Hematopoietic multipotent progenitor cell treated with erythropoietin and hydrocortisone succinate and interleukin-3 and kit ligand, for 15 days (in vitro differentiated cells): ENCODE measurements at regions not wholly inside any gene's neighbourhood (a gene's known extent, or its start where the extent isn't known, plus 50 kb on each side); places are given as distances from the start of the nearest gene placed in this dataset.
A peak's percentile ranks its signal among the peaks of the same experiment; 100 is the strongest.

Experiments
- DNase-seq: peaks from one replicate; pipeline ENCODE4 v3.0.0-alpha.2; 2015; ENCODE audit warnings: low spot score

- DNase-seq: no peak
Measured at GRCh38 chr11:116505298-116506262, 267.2 kb downstream of the BUD13 start.

GRCh38 chr11:116504541-116505297 is 268.1 kb downstream of the BUD13 start:
- no peak for DNase-seq

DNA sequence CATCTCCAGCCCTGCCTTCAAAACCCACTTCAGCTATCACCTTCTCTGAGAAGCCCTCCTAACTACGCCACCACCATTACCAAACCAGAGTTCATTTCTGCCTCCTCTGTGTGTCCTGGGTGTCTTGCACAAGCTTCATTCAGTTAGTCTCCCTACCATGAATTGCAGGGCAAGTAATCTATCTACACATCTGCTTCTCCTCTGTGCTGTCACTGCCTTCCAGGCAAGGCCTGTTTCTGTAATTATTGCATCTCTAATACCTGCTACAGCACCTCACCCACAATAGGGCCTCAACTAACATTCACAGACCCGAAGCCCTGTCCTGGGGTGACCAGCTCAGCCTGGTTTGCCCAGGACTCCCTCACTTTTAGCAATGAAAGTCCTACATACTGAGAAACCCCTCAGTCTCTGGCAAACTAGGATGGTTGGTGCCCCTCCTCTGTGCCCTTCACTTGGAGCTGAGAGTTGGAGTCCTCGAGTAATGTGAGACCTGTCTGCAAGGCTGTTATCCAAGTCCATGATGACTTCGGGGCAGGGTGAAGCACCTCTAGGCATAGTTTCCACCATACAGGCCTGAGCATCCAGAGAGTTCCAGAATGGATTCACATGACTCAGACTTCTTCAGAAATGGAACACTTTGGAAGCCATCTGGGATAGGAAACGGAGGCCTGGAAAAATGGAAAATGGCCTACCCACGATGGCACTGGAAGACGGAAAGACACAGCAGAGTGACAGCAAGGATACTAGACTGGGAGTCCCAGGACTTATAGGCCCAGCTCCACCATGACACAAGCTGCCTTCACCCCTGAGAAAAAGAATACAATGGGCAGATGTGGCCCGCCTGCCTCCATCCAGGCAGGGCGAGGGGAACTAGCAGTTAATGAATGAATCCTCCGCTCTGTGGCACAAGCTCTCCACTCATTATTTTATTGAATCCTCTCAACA is 269.3 kb downstream of the BUD13 start:
- no peak for DNase-seq

DNA sequence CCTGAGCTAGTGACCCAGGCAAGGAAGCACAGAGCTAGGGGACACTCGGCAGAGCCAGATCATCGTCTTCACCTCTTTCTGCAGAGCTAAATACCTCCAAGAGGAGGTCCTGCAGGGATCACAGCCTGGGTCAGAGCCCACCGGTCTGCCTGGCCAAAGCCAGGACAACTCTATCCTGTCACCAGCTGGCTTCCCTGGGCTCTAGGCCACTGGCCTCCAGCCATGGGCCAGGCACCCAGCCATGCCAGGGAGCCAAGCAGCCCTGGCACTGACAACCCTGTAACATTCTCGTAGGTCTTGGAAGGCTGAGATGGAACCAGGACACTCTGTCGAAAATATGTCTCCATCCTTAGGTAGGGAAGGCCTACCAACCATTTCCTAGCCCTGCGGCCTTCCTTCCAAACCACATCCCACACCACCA is 270.1 kb downstream of the BUD13 start:
- no peak for DNase-seq

DNA sequence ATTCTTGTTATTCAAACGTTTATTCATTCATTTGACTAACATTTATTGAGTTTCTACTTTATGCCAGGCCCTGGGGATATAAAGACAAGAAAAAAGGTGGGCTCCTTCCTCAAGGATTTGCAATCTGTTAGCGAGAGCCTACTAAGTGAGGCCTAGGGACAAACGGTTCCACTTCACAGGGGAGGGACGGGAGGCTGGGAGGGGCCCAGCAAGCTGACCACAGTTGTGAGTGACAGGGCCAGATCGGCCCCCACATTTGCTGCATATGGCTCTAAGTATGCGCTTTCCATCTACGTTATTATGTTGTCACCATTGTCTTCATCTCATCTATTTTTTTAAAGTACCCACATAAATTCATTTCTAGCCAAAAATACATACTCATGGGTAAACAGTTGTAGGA is 271.1 kb downstream of the BUD13 start:
- DNase-seq: no peak

- no peak for DNase-seq
Measured at GRCh38 chr11:116500947-116501602, 271.7 kb downstream of the BUD13 start.

GRCh38 chr11:116500026-116500946 is 272.5 kb downstream of the BUD13 start:
- DNase-seq: no peak

GRCh38 chr11:116499396-116500003 is 273.3 kb downstream of the BUD13 start:
- DNase-seq: peak; percentile 51

DNA sequence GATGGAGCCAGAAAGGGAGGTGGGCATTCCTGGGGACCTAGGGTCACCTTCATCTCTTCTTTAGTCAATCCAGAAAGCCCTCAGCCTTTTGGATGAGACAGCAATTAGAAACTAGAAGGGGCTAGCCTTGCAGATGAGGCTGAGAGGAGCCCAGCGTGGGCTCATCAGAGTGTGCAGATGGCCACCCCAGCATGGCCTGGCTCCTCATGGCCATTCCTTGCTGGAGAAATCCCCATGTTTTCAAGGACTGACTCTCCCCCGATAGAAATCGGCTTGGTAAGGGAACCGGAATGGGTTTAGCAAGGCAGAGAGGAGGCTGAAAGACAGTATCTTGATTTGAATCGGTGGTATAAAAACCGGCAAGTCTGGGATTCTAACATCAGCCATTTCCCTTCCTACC is 274.6 kb downstream of the BUD13 start:
- no peak for DNase-seq

- no peak for DNase-seq
Measured at GRCh38 chr11:116492600-116492999, 280.2 kb downstream of the BUD13 start.

DNA sequence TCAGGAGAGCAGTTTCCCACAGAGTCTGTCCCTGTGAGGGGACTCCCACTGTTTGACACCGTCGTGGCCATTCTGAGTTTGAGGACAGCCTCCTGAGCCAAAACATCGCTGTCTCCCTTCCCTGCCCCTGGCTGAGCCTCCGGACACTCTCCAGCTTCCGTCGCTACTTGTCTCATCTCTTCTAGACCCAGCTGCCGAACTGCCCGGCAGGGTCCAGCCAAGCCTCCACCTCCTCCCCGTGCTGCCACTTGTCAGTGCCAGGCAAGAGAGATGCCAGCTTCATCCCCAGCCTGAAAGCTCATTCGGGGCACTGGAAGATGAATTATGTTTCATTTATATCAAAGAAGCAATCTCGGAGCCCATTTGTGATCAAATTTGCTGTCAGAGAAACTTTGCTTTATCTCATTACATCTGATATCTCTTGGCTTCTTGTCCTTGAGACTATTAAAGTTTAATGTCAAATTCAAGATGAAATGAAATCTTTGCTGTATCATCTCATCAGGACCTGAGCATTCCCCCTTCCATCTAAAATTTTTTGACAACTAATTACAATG is 283.9 kb downstream of the BUD13 start:
- no peak for DNase-seq

DNA sequence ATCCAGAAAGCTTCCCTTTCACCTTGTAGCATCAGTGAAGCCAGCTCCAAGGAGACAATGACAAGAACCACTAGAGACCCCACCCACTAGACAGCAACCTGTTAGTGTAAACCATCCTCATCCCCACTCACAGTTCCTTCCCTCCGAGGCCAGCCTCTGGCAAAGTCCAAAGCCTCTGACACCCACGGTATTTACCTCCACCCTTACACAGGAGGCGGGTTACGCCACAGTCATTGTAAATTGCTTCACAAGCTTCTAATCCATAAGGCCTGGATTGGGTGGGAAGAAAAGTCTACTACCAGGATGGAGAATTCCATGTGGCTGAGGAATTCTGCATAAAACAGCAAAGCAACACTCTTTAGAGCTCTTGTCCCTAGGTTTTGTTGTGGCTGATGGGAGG is 287.4 kb downstream of the BUD13 start:
- no peak for DNase-seq

DNA sequence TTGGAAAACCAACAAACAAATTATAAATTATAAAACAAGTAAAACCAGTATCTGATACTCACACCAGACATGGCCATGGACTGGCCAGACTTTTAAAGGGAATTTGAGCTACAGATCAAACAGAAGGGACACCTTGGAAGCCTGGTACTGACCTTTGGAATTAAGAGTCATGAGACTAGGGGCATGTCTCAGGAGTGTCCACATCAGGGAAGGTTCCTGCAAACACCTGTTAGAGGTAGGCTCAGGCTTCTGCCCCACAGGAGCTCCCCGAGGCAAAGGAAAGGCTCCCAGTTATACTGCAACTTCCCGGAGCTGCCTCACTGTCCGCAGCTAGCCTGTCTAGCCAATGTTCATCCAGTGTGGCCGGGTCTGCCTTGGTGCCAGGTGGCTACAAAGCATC is 290.1 kb downstream of the BUD13 start:
- DNase-seq: no peak

DNA sequence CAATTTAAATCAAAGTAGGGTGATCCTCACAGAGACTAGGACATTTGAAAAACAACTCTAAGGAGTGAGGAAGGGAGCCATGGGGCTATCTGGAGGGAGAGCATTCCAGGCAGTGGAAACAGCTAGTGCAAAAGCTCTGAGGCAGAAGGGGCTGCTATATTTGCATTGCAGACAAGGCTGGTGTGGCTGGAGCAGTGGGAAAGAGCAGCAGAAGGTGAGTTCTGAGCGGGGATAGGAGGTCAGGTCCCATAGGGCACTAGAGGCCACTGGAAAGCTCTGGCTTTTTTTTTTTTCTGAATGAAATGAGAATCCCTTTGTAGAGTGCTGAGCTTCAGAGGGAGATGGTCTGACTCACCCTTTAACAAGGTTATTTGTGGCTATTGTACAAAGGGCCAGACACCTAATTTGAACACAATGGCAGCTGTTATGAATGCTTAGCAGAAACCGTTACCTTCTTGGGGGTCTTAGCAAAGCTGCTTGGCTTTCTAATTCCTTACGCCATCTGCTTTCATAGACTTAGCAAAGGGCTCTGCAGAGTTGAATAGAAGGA is 291.6 kb downstream of the BUD13 start:
- DNase-seq: no peak

GRCh38 chr11:116478669-116479668 is 293.8 kb downstream of the BUD13 start:
- no peak for DNase-seq

DNA sequence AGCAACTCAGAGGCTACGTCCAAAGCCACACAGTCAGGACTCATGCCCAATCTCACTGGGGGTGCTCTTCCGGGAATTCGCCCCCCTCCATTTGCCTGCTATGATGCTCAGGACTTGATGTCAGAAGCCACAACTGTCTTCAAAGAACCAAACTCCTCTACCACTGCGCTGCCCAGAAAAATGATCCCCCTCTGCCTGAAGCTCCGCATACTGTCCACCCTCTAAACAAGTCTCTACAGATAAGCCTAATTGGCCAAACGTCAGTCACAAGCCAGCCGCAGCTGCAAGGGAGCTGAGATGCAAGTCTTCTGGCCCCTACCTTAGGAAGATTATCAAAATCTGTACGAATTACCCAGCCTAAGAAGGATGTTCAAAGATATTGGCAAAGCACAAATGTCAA is 294.6 kb downstream of the BUD13 start:
- no peak for DNase-seq

- no peak for DNase-seq
Measured at GRCh38 chr11:116473790-116474346, 298.9 kb downstream of the BUD13 start.
